ENCODE measurements at regions not wholly inside any gene's neighbourhood (a gene's known extent, or its start where the extent isn't known, plus 50 kb on each side); places are given as distances from the start of the nearest gene placed in this dataset.

DNA sequence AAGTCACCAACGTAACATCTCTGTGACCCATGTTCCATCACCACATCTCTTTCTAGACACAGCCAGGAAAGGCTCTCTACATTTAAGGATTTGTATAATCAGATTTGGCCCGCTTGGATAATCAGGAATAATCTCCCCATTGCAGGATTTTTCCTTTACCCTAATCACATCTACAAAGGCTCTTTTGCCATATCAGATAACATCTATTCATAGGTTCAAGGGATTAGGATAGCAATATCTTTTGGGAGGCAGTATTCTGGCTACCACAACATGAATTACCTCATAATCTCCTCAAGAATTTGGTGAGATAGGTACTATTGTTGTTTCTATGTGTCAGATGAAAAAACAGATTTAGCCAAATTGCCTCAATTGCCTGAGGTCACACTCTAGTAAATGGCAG is 142.8 kb upstream of the UBASH3B start:
- TF ChIP-seq GATA3 (IDR thresholded peaks at IDR 0.05; ENCODE audit: low read depth, low read length) (no peak), GATA2 (IDR thresholded peaks at IDR 0.05; ENCODE audit: low read depth, low read length) (no peak)

All from SH-SY5Y (cell line).